Tibial artery (tissue), 4 donors: ENCODE measurements at regions not wholly inside any gene's neighbourhood (a gene's known extent, or its start where the extent isn't known, plus 50 kb on each side); places are given as distances from the start of the nearest gene placed in this dataset.
"Not testable (repeated sequence)": the region's sequence is repeated elsewhere in the genome, so short reads cannot be mapped to it uniquely, and the experiment has no call there.

Source experiments
- DNase-seq, 2 donors: peaks; one replicate each; pipeline ENCODE4 v3.0.0-alpha.2; 2019
- H3K27ac ChIP-seq, 2 donors: fragments of 200-600 bp; sonication (generic) in 1 of 2; 1 replicate in 1 of 2; 2 replicates in 1 of 2; pipeline ENCODE4 v1.5.1; 2018 to 2019; ENCODE audit warnings: mild to moderate bottlenecking in 1 of 2
- H3K27me3 ChIP-seq, 2 donors: fragments of 200-600 bp; sonication (generic) in 1 of 2; one replicate each; pipeline versions ENCODE4 v1.5.1 to v1.6.0; 2016 to 2019
- H3K36me3 ChIP-seq, 3 donors: fragments of 200-600 bp; sonication (generic) in 2 of 3; one replicate each; pipeline ENCODE4 v1.5.1; 2016 to 2019; ENCODE audit warnings: mild to moderate bottlenecking in 2 of 3
- H3K4me1 ChIP-seq, 4 donors: fragments of 200-600 bp; sonication (generic) in 2 of 4; 1 replicate in 3 of 4; 2 replicates in 1 of 4; pipeline ENCODE4 v1.5.1; 2016 to 2019
- H3K4me3 ChIP-seq, 2 donors: fragments of 200-600 bp; sonication (generic) in 1 of 2; 1 replicate in 1 of 2; 2 replicates in 1 of 2; pipeline ENCODE4 v1.5.1; 2018 to 2019; ENCODE audit warnings: mild to moderate bottlenecking in 2 of 2
- H3K9me3 ChIP-seq, 3 donors: fragments of 200-600 bp; sonication (generic) in 1 of 3; one replicate each; pipeline ENCODE4 v1.5.1; 2016 to 2019
- intact Hi-C: fragments of 100-400 bp; cut with DNase I; formaldehyde crosslinking; loops from one replicate; pipeline ENCODE4 v1.15.0; 2023; ENCODE audit warnings: low total_unique reads
- TF ChIP-seq, protein P1 (sequence below), 2 experiments: fragments of 200-600 bp in 1 of 2; fragments of 450-650 bp in 1 of 2; IDR thresholded peaks; one replicate each; pipeline ENCODE4 v1.5.1; 2017 to 2019; ENCODE audit warnings: antibody characterized with exemption in 2 of 2, mild to moderate bottlenecking in 1 of 2, moderate library complexity in 1 of 2

GRCh38 chr22:25281675-25282345, 62.4 kb downstream of the CRYBB2 start:
- TF ChIP-seq, protein P1, sequence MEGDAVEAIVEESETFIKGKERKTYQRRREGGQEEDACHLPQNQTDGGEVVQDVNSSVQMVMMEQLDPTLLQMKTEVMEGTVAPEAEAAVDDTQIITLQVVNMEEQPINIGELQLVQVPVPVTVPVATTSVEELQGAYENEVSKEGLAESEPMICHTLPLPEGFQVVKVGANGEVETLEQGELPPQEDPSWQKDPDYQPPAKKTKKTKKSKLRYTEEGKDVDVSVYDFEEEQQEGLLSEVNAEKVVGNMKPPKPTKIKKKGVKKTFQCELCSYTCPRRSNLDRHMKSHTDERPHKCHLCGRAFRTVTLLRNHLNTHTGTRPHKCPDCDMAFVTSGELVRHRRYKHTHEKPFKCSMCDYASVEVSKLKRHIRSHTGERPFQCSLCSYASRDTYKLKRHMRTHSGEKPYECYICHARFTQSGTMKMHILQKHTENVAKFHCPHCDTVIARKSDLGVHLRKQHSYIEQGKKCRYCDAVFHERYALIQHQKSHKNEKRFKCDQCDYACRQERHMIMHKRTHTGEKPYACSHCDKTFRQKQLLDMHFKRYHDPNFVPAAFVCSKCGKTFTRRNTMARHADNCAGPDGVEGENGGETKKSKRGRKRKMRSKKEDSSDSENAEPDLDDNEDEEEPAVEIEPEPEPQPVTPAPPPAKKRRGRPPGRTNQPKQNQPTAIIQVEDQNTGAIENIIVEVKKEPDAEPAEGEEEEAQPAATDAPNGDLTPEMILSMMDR (IDR thresholded peaks at IDR 0.05): no peak
- Histone ChIP-seq H3K27ac (no peak overlapping the region), H3K4me3 (no peak overlapping the region), H3K27me3 (peaks cover 0 to 37% of the 10 kb centered on the region in 2 donors), H3K9me3 (no peaks in the 10 kb centered on the region), H3K4me1 (peaks cover 0 to 13% (median 11%) of the 10 kb centered on the region in 4 donors), H3K36me3 (no peaks in the 10 kb centered on the region)
- DNase-seq: no peak
- intact Hi-C loops: no loop called here

DNA sequence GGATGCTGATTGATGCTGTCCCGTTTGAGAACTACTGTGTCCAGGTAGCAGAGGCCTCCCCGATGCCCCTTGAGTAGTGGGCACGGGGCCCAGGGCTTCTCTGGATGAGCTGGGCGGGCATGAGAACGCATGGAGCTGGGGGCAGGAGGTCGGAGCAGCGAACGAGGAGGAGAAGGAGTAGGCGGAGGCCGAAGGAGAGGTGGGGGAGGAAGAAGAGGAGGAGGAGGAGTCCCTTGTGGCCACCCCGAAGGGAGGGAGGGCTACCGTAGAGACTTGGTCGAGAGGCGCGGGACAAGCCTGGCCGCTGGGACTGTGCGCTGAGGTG, 62.9 kb downstream of the CRYBB2 start:
- TF ChIP-seq, protein P1 (IDR thresholded peaks at IDR 0.05): no peak
- no peaks in the 10 kb centered on the region for H3K36me3 ChIP-seq
- no peak for DNase-seq
- peaks cover 0 to 37% of the 10 kb centered on the region in 2 donors for H3K27me3 ChIP-seq
- peaks cover 0 to 13% (median 11%) of the 10 kb centered on the region in 4 donors for H3K4me1 ChIP-seq
- no peak overlapping the region for H3K4me3 ChIP-seq
- intact Hi-C loops: no loop called here
- no peak overlapping the region for H3K27ac ChIP-seq
- no peaks in the 10 kb centered on the region for H3K9me3 ChIP-seq

GRCh38 chr22:25282671-25283561, 63.5 kb downstream of the CRYBB2 start:
- Histone ChIP-seq H3K9me3 (no peaks in the 10 kb centered on the region), H3K4me3 (no peak overlapping the region), H3K36me3 (no peaks in the 10 kb centered on the region), H3K27me3 (peaks cover 0 to 37% of the 10 kb centered on the region in 2 donors), H3K27ac (no peak overlapping the region), H3K4me1 (peaks cover 0 to 13% (median 11%) of the 10 kb centered on the region in 4 donors)
- TF ChIP-seq, protein P1 (IDR thresholded peaks at IDR 0.05): no peak
- intact Hi-C loops: no loop called here
- DNase-seq: no peak

DNA sequence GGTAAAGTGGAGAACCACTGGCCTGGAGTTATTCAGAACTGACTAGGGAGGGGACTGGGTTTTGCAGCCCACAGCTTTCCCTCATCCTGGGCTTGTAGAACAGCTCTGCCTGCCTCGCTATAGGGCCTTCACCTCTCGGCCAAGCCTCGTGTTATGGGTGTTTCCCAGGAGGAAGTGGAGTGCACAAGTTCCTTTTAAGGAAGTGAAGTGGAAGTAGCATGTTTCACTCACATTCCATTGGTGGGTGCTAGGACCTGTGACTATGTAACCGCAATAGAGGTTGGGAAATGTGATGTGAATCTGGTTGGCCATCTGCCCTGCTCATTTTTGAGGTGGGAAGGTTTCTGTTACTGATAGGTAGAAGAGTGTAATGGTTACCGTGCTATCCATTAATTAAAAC, 69.0 kb downstream of the CRYBB2 start:
- intact Hi-C loops, H3K4me3 ChIP-seq, H3K9me3 ChIP-seq, DNase-seq, H3K27ac ChIP-seq, H3K36me3 ChIP-seq, H3K4me1 ChIP-seq: not testable (repeated sequence)
- peaks cover 0 to 15% of the 10 kb centered on the region in 2 donors for H3K27me3 ChIP-seq

- H3K27ac ChIP-seq, H3K4me1 ChIP-seq, DNase-seq, H3K27me3 ChIP-seq, intact Hi-C loops, H3K9me3 ChIP-seq, H3K4me3 ChIP-seq, H3K36me3 ChIP-seq: not testable (repeated sequence)
These were observed 82.5 kb downstream of the CRYBB2 start for GRCh38 chr22:25301912-25302311.

DNA sequence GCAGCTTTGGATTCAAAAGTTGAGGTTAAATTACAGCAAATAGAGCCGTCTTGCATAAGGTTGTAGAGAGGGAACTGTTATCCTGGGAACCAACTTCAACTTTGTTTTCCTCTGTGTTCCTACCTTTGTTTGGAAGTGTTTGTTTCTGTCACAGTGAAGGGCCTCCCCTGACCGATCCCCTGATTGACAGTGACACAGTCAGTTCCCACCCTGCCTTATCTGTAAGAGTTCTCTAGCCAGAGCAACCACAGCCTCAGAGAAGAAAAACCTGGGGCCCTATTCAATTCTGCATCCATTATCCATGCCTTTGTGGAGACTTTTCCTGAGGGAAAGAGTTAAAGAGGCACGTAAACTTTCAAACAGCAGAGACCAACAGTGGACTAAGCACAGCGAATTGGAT, 90.1 kb downstream of the CRYBB2 start:
- H3K4me1 ChIP-seq, H3K36me3 ChIP-seq, H3K9me3 ChIP-seq, H3K27ac ChIP-seq, intact Hi-C loops, H3K4me3 ChIP-seq, H3K27me3 ChIP-seq, DNase-seq: not testable (repeated sequence)

DNA sequence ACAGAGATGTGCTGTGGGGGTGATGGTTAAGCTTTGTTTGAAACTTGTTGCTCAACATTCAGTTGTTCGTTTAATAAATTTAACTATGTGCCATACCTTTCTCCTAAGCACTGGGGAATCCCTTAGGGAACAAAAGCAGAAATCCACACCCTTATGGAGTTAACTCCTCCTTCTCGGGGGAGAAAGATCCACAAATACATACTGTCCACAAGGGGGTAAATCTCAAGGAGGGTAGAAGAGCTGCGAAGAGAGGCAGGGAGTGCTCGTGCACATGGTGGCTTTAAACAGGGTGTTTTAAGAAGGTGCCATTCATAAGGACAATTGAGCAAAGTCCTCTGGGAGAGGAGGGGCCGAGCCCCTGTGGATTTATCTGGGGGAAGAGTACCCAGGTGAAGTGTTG, 92.5 kb downstream of the CRYBB2 start:
- DNase-seq, H3K4me3 ChIP-seq, H3K27me3 ChIP-seq, H3K27ac ChIP-seq, intact Hi-C loops, H3K9me3 ChIP-seq, H3K36me3 ChIP-seq, H3K4me1 ChIP-seq: not testable (repeated sequence)
